GM23338 (cell line): ENCODE measurements at regions not wholly inside any gene's neighbourhood (a gene's known extent, or its start where the extent isn't known, plus 50 kb on each side); places are given as distances from the start of the nearest gene placed in this dataset.

ENCODE experiments used
- ATAC-seq: fragments of 200-7000 bp; cut with Tn5 transposase; 3 replicates; pipeline ENCODE4 v1.9.1; 2020
- DNase-seq: peaks from one replicate; pipeline ENCODE4 v3.0.0-alpha.2; 2015; ENCODE audit warnings: low spot score
- H2AFZ ChIP-seq: fragments of 200-600 bp; sonication (generic); 2 replicates; pipeline ENCODE4 v1.8.0; 2016; ENCODE audit warnings: antibody characterized with exemption, mild to moderate bottlenecking, moderate library complexity
- H3F3A ChIP-seq: fragments of 200-600 bp; sonication (generic); replicated peaks from 2 replicates; pipeline ENCODE4 v1.8.0; 2017; ENCODE audit warnings: antibody characterized with exemption, mixed run types, low read depth
- H3K27ac ChIP-seq: fragments of 200-600 bp; sonication (generic); 2 replicates; pipeline ENCODE4 v1.6.1; 2016; ENCODE audit warnings: low read depth
- H3K27me3 ChIP-seq: fragments of 200-600 bp; sonication (generic); 2 replicates; pipeline ENCODE4 v1.8.0; 2016; ENCODE audit warnings: mild to moderate bottlenecking, mixed run types, moderate library complexity; ENCODE audit not compliant: insufficient read depth
- H3K36me3 ChIP-seq: fragments of 200-600 bp; sonication (generic); 2 replicates; pipeline ENCODE4 v1.8.0; 2016; ENCODE audit warnings: mild to moderate bottlenecking; ENCODE audit not compliant: insufficient read depth
- H3K4me1 ChIP-seq: fragments of 200-600 bp; sonication (generic); 2 replicates; pipeline ENCODE4 v1.8.0; 2016; ENCODE audit warnings: mild to moderate bottlenecking, moderate library complexity; ENCODE audit not compliant: insufficient read depth
- H3K4me2 ChIP-seq: fragments of 200-600 bp; sonication (generic); 2 replicates; pipeline ENCODE4 v1.7.1; 2017; ENCODE audit warnings: mixed run types
- H3K4me3 ChIP-seq: fragments of 200-600 bp; sonication (generic); 2 replicates; pipeline ENCODE4 v1.6.1; 2016; ENCODE audit warnings: mixed run types
- H3K79me2 ChIP-seq: fragments of 200-600 bp; sonication (generic); replicated peaks from 2 replicates; pipeline ENCODE4 v1.8.0; 2017; ENCODE audit warnings: mild to moderate bottlenecking; ENCODE audit not compliant: insufficient read depth
- H3K9me2 ChIP-seq: fragments of 200-600 bp; sonication (generic); 2 replicates; pipeline ENCODE4 v1.8.0; 2017; ENCODE audit not compliant: insufficient read depth
- H4K20me1 ChIP-seq: fragments of 200-600 bp; sonication (generic); replicated peaks from 2 replicates; pipeline ENCODE4 v1.8.0; 2017; ENCODE audit warnings: mild to moderate bottlenecking; ENCODE audit not compliant: insufficient read depth
- H3K27ac Mint-ChIP-seq: 2 replicates; pipeline ENCODE4 v1.8.0; 2020; ENCODE audit warnings: inconsistent platforms, mild to moderate bottlenecking, moderate library complexity, mixed read lengths
- H3K27me3 Mint-ChIP-seq: 3 replicates; pipeline ENCODE4 v1.8.0; 2022; ENCODE audit warnings: low read depth, mild to moderate bottlenecking, moderate library complexity, mixed read lengths, inconsistent platforms; ENCODE audit not compliant: insufficient read depth, poor library complexity
- H3K36me3 Mint-ChIP-seq: 3 replicates; pipeline ENCODE4 v1.8.0; 2021; ENCODE audit warnings: low read depth, mild to moderate bottlenecking, inconsistent platforms, moderate library complexity, mixed read lengths
- H3K4me1 Mint-ChIP-seq: 3 replicates; pipeline ENCODE4 v1.8.0; 2020; ENCODE audit warnings: mild to moderate bottlenecking, inconsistent platforms, mixed read lengths
- H3K4me3 Mint-ChIP-seq: 3 replicates; pipeline ENCODE4 v1.8.0; 2021; ENCODE audit warnings: moderate library complexity, mild to moderate bottlenecking, inconsistent platforms, mixed read lengths
- H3K9me3 Mint-ChIP-seq: 3 replicates; pipeline ENCODE4 v1.8.0; 2020; ENCODE audit warnings: moderate library complexity, mild to moderate bottlenecking, inconsistent platforms, mixed read lengths
- CREB1 ChIP-seq: fragments of 250-450 bp; sonication (Bioruptor Pico); IDR thresholded peaks from 2 replicates; pipeline ENCODE4 v1.5.0; 2020; ENCODE audit warnings: low read depth, mild to moderate bottlenecking, moderate library complexity
- EZH2 ChIP-seq: fragments of 200-600 bp; sonication (generic); IDR thresholded peaks from one replicate; pipeline ENCODE4 v1.8.0; 2017; ENCODE audit warnings: antibody characterized with exemption, mild to moderate bottlenecking, low read depth; ENCODE audit not compliant: unreplicated experiment
- EZH2phosphoT487 ChIP-seq: fragments of 200-600 bp; sonication (generic); IDR thresholded peaks from one replicate; pipeline ENCODE4 v1.8.1; 2018; ENCODE audit warnings: antibody characterized with exemption; ENCODE audit not compliant: unreplicated experiment
- JUNB ChIP-seq: IDR thresholded peaks from one replicate; pipeline ENCODE4 v1.6.1; 2016; ENCODE audit warnings: antibody characterized with exemption; ENCODE audit not compliant: unreplicated experiment
- NANOG ChIP-seq: IDR thresholded peaks from 2 replicates; pipeline ENCODE4 v1.6.1; 2016; ENCODE audit warnings: antibody characterized with exemption, borderline replicate concordance
- POLR2AphosphoS5 ChIP-seq: IDR thresholded peaks from 2 replicates; pipeline ENCODE4 v1.6.1; 2016; ENCODE audit warnings: antibody characterized with exemption, low read depth
- STAT1 ChIP-seq: IDR thresholded peaks from one replicate; pipeline ENCODE4 v1.6.1; 2016; ENCODE audit warnings: antibody characterized with exemption; ENCODE audit not compliant: unreplicated experiment
- ZNF114 ChIP-seq: fragments of 250-450 bp; sonication (Bioruptor Pico); IDR thresholded peaks from 2 replicates; pipeline ENCODE4 v1.5.0; 2020; ENCODE audit warnings: mild to moderate bottlenecking, moderate library complexity
- ZNF331 ChIP-seq: fragments of 250-450 bp; sonication (Bioruptor Pico); IDR thresholded peaks from 2 replicates; pipeline ENCODE4 v1.5.0; 2020; ENCODE audit warnings: low read depth, mild to moderate bottlenecking, moderate library complexity
- ZNF462 ChIP-seq: fragments of 250-450 bp; sonication (Bioruptor Pico); IDR thresholded peaks from 2 replicates; pipeline ENCODE4 v1.5.0; 2020; ENCODE audit warnings: mild to moderate bottlenecking, moderate library complexity
- TF ChIP-seq, protein P1 (sequence below), 2 experiments: fragments of 200-600 bp in 1 of 2; sonication (generic) in 1 of 2; conservative IDR thresholded peaks; 2 replicates each; pipeline versions ENCODE4 v1.5.1 to v1.6.1; 2016 to 2017; ENCODE audit warnings: antibody characterized with exemption in 2 of 2, low read depth in 2 of 2, mild to moderate bottlenecking in 2 of 2, moderate library complexity in 1 of 2
- TF ChIP-seq, protein P2 (sequence below): IDR thresholded peaks from 2 replicates; pipeline ENCODE4 v1.6.1; 2016; ENCODE audit warnings: antibody characterized with exemption
- TF ChIP-seq, protein P3 (sequence below): IDR thresholded peaks from one replicate; pipeline ENCODE4 v1.6.1; 2018; ENCODE audit warnings: antibody characterized with exemption; ENCODE audit not compliant: unreplicated experiment

DNA sequence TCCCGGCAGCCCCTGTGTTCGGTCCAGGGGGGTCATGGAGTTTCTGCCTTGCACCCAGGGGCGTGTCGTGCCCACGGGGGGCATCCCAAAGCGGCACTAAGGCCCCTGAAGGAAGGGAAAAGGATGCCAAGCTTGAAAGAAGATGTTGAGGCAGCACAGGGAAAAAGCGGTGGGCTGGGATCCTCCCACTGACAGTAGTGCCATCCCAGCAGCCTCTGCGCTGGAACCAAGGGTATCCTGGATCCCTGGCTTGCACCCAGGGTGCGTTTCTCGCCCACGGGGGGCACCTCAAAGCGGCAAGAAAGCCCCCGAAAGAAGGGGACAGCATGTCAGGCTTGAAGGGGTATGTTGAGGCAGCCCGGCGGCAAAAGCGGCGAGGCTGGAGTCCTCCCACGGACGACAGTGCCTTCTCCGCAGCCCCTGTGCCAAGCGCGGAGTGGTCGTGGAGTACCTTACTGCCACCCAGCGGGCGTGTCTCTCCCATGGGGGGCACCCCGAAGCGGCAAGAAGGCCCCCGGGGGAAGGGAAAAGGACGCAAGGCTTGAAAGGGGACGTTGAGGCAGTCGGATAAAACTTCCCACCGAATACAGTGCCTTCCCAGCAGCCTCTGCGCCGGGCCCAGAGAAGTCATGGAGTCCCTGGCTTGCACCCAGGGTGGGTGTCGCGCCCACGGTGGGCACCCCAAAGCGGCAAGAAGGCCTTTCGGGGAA lies 164.4 kb upstream of the ALG10B start:
- TF ChIP-seq EZH2 (no peak), ZNF462 (no peak), STAT1 (no peak), NANOG (no peak), ZNF331 (CRISPR knock-in tag) (no peak), ZNF114 (no peak), POLR2AphosphoS5 (no peak), CREB1 (CRISPR knock-in tag) (no peak), JUNB (no peak), EZH2phosphoT487 (no peak)
- TF ChIP-seq, protein P1, sequence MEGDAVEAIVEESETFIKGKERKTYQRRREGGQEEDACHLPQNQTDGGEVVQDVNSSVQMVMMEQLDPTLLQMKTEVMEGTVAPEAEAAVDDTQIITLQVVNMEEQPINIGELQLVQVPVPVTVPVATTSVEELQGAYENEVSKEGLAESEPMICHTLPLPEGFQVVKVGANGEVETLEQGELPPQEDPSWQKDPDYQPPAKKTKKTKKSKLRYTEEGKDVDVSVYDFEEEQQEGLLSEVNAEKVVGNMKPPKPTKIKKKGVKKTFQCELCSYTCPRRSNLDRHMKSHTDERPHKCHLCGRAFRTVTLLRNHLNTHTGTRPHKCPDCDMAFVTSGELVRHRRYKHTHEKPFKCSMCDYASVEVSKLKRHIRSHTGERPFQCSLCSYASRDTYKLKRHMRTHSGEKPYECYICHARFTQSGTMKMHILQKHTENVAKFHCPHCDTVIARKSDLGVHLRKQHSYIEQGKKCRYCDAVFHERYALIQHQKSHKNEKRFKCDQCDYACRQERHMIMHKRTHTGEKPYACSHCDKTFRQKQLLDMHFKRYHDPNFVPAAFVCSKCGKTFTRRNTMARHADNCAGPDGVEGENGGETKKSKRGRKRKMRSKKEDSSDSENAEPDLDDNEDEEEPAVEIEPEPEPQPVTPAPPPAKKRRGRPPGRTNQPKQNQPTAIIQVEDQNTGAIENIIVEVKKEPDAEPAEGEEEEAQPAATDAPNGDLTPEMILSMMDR (conservative IDR thresholded peaks at IDR 0.05; ENCODE audit: low read depth in 2 of 2): no peak
- TF ChIP-seq, protein P2, sequence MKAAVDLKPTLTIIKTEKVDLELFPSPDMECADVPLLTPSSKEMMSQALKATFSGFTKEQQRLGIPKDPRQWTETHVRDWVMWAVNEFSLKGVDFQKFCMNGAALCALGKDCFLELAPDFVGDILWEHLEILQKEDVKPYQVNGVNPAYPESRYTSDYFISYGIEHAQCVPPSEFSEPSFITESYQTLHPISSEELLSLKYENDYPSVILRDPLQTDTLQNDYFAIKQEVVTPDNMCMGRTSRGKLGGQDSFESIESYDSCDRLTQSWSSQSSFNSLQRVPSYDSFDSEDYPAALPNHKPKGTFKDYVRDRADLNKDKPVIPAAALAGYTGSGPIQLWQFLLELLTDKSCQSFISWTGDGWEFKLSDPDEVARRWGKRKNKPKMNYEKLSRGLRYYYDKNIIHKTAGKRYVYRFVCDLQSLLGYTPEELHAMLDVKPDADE: no peak
- TF ChIP-seq, protein P3, sequence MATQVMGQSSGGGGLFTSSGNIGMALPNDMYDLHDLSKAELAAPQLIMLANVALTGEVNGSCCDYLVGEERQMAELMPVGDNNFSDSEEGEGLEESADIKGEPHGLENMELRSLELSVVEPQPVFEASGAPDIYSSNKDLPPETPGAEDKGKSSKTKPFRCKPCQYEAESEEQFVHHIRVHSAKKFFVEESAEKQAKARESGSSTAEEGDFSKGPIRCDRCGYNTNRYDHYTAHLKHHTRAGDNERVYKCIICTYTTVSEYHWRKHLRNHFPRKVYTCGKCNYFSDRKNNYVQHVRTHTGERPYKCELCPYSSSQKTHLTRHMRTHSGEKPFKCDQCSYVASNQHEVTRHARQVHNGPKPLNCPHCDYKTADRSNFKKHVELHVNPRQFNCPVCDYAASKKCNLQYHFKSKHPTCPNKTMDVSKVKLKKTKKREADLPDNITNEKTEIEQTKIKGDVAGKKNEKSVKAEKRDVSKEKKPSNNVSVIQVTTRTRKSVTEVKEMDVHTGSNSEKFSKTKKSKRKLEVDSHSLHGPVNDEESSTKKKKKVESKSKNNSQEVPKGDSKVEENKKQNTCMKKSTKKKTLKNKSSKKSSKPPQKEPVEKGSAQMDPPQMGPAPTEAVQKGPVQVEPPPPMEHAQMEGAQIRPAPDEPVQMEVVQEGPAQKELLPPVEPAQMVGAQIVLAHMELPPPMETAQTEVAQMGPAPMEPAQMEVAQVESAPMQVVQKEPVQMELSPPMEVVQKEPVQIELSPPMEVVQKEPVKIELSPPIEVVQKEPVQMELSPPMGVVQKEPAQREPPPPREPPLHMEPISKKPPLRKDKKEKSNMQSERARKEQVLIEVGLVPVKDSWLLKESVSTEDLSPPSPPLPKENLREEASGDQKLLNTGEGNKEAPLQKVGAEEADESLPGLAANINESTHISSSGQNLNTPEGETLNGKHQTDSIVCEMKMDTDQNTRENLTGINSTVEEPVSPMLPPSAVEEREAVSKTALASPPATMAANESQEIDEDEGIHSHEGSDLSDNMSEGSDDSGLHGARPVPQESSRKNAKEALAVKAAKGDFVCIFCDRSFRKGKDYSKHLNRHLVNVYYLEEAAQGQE: no peak
- Mint-ChIP-seq H3K9me3 (peaks cover 98% of the 10 kb centered on the region), H3K27me3 (peaks cover 11% of the 10 kb centered on the region), H3K27ac (no peak overlapping the region), H3K4me3 (no peak overlapping the region), H3K36me3 (peaks cover 56% of the 10 kb centered on the region), H3K4me1 (no peaks in the 10 kb centered on the region; the same call in 2 of the 3 replicates)
- Histone ChIP-seq H3K4me2 (no peak overlapping the region), H3K27me3 (no peaks in the 10 kb centered on the region), H3K9me2 (no peaks in the 10 kb centered on the region), H3K79me2 (no peaks in the 10 kb centered on the region), H3F3A (no peaks in the 10 kb centered on the region), H3K4me1 (no peaks in the 10 kb centered on the region), H3K4me3 (no peak overlapping the region), H3K27ac (no peak overlapping the region), H4K20me1 (no peaks in the 10 kb centered on the region), H2AFZ (no peak overlapping the region), H3K36me3 (peaks cover 8% of the 10 kb centered on the region; the same call in 1 of the 2 replicates)
- DNase-seq: no peak
- ATAC-seq: no peak
